ENCODE measurements at regions not wholly inside any gene's neighbourhood (a gene's known extent, or its start where the extent isn't known, plus 50 kb on each side); places are given as distances from the start of the nearest gene placed in this dataset.

- H3K27me3 Mint-ChIP-seq: peaks cover 10% of the 10 kb centered on the region
- H2AFZ ChIP-seq (ENCODE audit: insufficient read depth, low read depth, low read length, poor library complexity, severe bottlenecking): no peak overlapping the region
- ChIA-PET POLR2A (no interaction called here), CTCF (no interaction called here)
- H4K20me1 ChIP-seq (ENCODE audit: control insufficient read depth, insufficient read depth, low read length, poor library complexity, severe bottlenecking): no peaks in the 10 kb centered on the region
- no peaks in the 10 kb centered on the region for H3K79me2 ChIP-seq (ENCODE audit: control insufficient read depth, insufficient read depth, low read length)
- no peak overlapping the region for H3K4me3 ChIP-seq (ENCODE audit: control extremely low read depth in 1 of 5, extremely low read depth in 1 of 5, insufficient read depth in 1 of 5, low read depth in 2 of 5, low read length in 4 of 5)
- no peaks in the 10 kb centered on the region for H3K9me3 Mint-ChIP-seq (ENCODE audit: insufficient read depth)
- no peak overlapping the region for H3K27ac ChIP-seq (ENCODE audit: low read length in 2 of 2)
- no peak for DNase-seq
- H3K4me3 Mint-ChIP-seq: no peak overlapping the region
- peaks cover 0 to 5% (median 0%) of the 10 kb centered on the region in 4 experiments for H3K27me3 ChIP-seq (replicated peaks in 1 of 4; ENCODE audit: control extremely low read depth in 1 of 4, control insufficient read depth in 3 of 4, insufficient read depth in 4 of 4, low read length in 3 of 4)
- H3K4me1 ChIP-seq (ENCODE audit: control insufficient read depth in 2 of 2, insufficient read depth in 2 of 2, low read length in 2 of 2): no peaks in the 10 kb centered on the region
- H3K36me3 ChIP-seq (replicated peaks in 1 of 2; ENCODE audit: control extremely low read depth in 1 of 2, control insufficient read depth in 1 of 2, extremely low read depth in 1 of 2, insufficient read depth in 2 of 2, low read length in 1 of 2): no peaks in the 10 kb centered on the region
- ATAC-seq (ENCODE audit: low read depth): no peak
- no peak overlapping the region for H3K27ac Mint-ChIP-seq
- H3K9me3 ChIP-seq (ENCODE audit: control extremely low read depth in 1 of 3, control insufficient read depth in 2 of 3, insufficient read depth in 1 of 3, low read length in 2 of 3): no peaks in the 10 kb centered on the region
- H3K9ac ChIP-seq (ENCODE audit: low read length): no peak overlapping the region
- 92% methylated on average over 1 of the region's 1 CpG for WGBS (ENCODE audit: insufficient coverage)
- no peak for TF ChIP-seq EZH2 (IDR thresholded peaks at IDR 0.05; ENCODE audit: borderline replicate concordance, insufficient read depth, low read depth, low read length, poor library complexity, severe bottlenecking)
- no peaks in the 10 kb centered on the region for H3K4me1 Mint-ChIP-seq
- intact Hi-C loops (cut with micrococcal nuclease): no loop called here
- H3K4me2 ChIP-seq (replicated peaks; ENCODE audit: low read depth, low read length, poor library complexity, severe bottlenecking): no peak overlapping the region
These were observed 169.8 kb downstream of the NOC3L start for GRCh38 chr10:94192974-94193373.

- Mint-ChIP-seq H3K4me1 (no peaks in the 10 kb centered on the region), H3K9me3 (ENCODE audit: insufficient read depth) (no peaks in the 10 kb centered on the region), H3K27me3 (peaks cover 10% of the 10 kb centered on the region), H3K4me3 (no peak overlapping the region), H3K27ac (no peak overlapping the region)
- Histone ChIP-seq H3K4me2 (replicated peaks; ENCODE audit: low read depth, low read length, poor library complexity, severe bottlenecking) (no peak overlapping the region), H4K20me1 (ENCODE audit: control insufficient read depth, insufficient read depth, low read length, poor library complexity, severe bottlenecking) (no peaks in the 10 kb centered on the region), H3K4me3 (ENCODE audit: control extremely low read depth in 1 of 5, extremely low read depth in 1 of 5, insufficient read depth in 1 of 5, low read depth in 2 of 5, low read length in 4 of 5) (no peak overlapping the region), H3K9me3 (ENCODE audit: control extremely low read depth in 1 of 3, control insufficient read depth in 2 of 3, insufficient read depth in 1 of 3, low read length in 2 of 3) (no peaks in the 10 kb centered on the region), H3K27ac (ENCODE audit: low read length in 2 of 2) (no peak overlapping the region), H3K36me3 (replicated peaks in 1 of 2; ENCODE audit: control extremely low read depth in 1 of 2, control insufficient read depth in 1 of 2, extremely low read depth in 1 of 2, insufficient read depth in 2 of 2, low read length in 1 of 2) (no peaks in the 10 kb centered on the region), H3K4me1 (ENCODE audit: control insufficient read depth in 2 of 2, insufficient read depth in 2 of 2, low read length in 2 of 2) (no peaks in the 10 kb centered on the region), H3K79me2 (ENCODE audit: control insufficient read depth, insufficient read depth, low read length) (no peaks in the 10 kb centered on the region), H2AFZ (ENCODE audit: insufficient read depth, low read depth, low read length, poor library complexity, severe bottlenecking) (no peak overlapping the region), H3K27me3 (replicated peaks in 1 of 4; ENCODE audit: control extremely low read depth in 1 of 4, control insufficient read depth in 3 of 4, insufficient read depth in 4 of 4, low read length in 3 of 4) (peaks cover 0 to 5% (median 0%) of the 10 kb centered on the region in 4 experiments), H3K9ac (ENCODE audit: low read length) (no peak overlapping the region)
- WGBS (ENCODE audit: insufficient coverage): 26% methylated on average over 2 of the region's 4 CpGs
- ChIA-PET CTCF (no interaction called here), POLR2A (no interaction called here)
- TF ChIP-seq EZH2 (IDR thresholded peaks at IDR 0.05; ENCODE audit: borderline replicate concordance, insufficient read depth, low read depth, low read length, poor library complexity, severe bottlenecking) (no peak), CTCF (IDR thresholded peaks at IDR 0.05) (no peak)
- intact Hi-C loops (cut with micrococcal nuclease): no loop called here
- DNase-seq (no peak), ATAC-seq (ENCODE audit: low read depth) (no peak)
These were observed 169.2 kb downstream of the NOC3L start for GRCh38 chr10:94193466-94193924.
